Ovary (tissue), 7 donors: ENCODE measurements at regions not wholly inside any gene's neighbourhood (a gene's known extent, or its start where the extent isn't known, plus 50 kb on each side); places are given as distances from the start of the nearest gene placed in this dataset.

Experiments used
- DNase-seq, 5 donors: peaks; one replicate each; pipeline ENCODE4 v3.0.0-alpha.2; 2019 to 2020
- H3K27ac ChIP-seq, 2 donors: fragments of 200-600 bp; one replicate each; pipeline versions ENCODE4 v1.5.1 to v1.8.0; 2019 to 2022
- H3K27me3 ChIP-seq: fragments of 200-600 bp; one replicate; pipeline ENCODE4 v1.8.0; 2022
- H3K36me3 ChIP-seq: fragments of 200-600 bp; sonication (generic); one replicate; pipeline ENCODE4 v1.5.1; 2019
- H3K4me1 ChIP-seq: one replicate; pipeline ENCODE4 v1.8.1; 2013; ENCODE audit warnings: mild to moderate bottlenecking, moderate library complexity; ENCODE audit not compliant: insufficient read depth
- H3K4me3 ChIP-seq: fragments of 200-600 bp; sonication (generic); one replicate; pipeline ENCODE4 v1.5.1; 2017
- H3K9me3 ChIP-seq, 2 donors: fragments of 200-600 bp in 1 of 2; sonication (generic) in 1 of 2; one replicate each; pipeline versions ENCODE4 v1.5.1 to v1.8.1; 2013 to 2019; ENCODE audit warnings: mild to moderate bottlenecking in 1 of 2, moderate library complexity in 1 of 2
- CTCF ChIP-seq, 3 donors: fragments of 450-650 bp in 2 of 3; fragments of 200-600 bp in 1 of 3; IDR thresholded peaks; one replicate each; pipeline versions ENCODE4 v1.5.1 to v1.8.0; 2016 to 2022; ENCODE audit warnings: antibody characterized with exemption in 3 of 3, mild to moderate bottlenecking in 1 of 3
- EP300 ChIP-seq: sonication (generic); formaldehyde crosslinking; IDR thresholded peaks from one replicate; pipeline ENCODE4 v1.6.1; 2017; ENCODE audit warnings: antibody characterized with exemption
- POLR2A ChIP-seq: fragments of 450-650 bp; IDR thresholded peaks from one replicate; pipeline ENCODE4 v1.6.1; 2017; ENCODE audit warnings: antibody characterized with exemption, mild to moderate bottlenecking, moderate library complexity
- WGBS, 3 donors: extraction: QIAGEN DNeasy Blood & Tissue Kit in 1 of 3; methylation state at CpG; one replicate each; pipeline versions ENCODE4 v1.1.5 to v1.1.7; 2013 to 2017; 5-methylcytosine and 5-hydroxymethylcytosine counted together
- intact Hi-C, 4 donors: fragments of 100-400 bp; cut with DNase I; formaldehyde crosslinking; loops; one replicate each; pipeline versions ENCODE4 v1.11.0 to v1.15.1; 2022 to 2023
- donor health status: DM: no; HTN: no; CAD: no; lungs with moderate emphysema.
- donor health status: DM: no; HTN: no; CAD: no.
- donor health status: Bipolar disorder and iron deficiency.
- donor health status: DM: no; HTN: no; CAD: no.
- donor health status: DM: yes; HTN: yes; CAD: no.

GRCh38 chr3:137099364-137100219 lies 141.8 kb downstream of the IL20RB start:
- intact Hi-C loops = loop anchor here in 3 of 4 donors (10.0 kb wide), 3 partner anchors 685 to 875 kb away; no protein-coding TSS in a partner anchor
- TF ChIP-seq POLR2A = no peak
- TF ChIP-seq EP300 = no peak
- no peak for TF ChIP-seq CTCF (IDR thresholded peaks at IDR 0.05)
- no peak overlapping the region for H3K27ac ChIP-seq
- no peaks in the 10 kb centered on the region for H3K36me3 ChIP-seq
- no peak for DNase-seq
- H3K27me3 ChIP-seq = no peaks in the 10 kb centered on the region
- 10 to 23% (median 14%) methylated on average over 3 of the region's 3 CpGs for WGBS, 3 donors
- no peaks in the 10 kb centered on the region for H3K4me1 ChIP-seq
- no peak overlapping the region for H3K4me3 ChIP-seq
- no peaks in the 10 kb centered on the region for H3K9me3 ChIP-seq

- Histone ChIP-seq H3K27ac (no peak overlapping the region), H3K9me3 (no peaks in the 10 kb centered on the region), H3K4me1 (no peaks in the 10 kb centered on the region), H3K27me3 (no peaks in the 10 kb centered on the region), H3K36me3 (no peaks in the 10 kb centered on the region), H3K4me3 (no peak overlapping the region)
- no peak for DNase-seq
- intact Hi-C loops = loop anchor here in 3 of 4 donors (10.0 kb wide), 3 partner anchors 684 to 874 kb away; no protein-coding TSS in a partner anchor
- 74 to 86% (median 76%) methylated on average over 1 of the region's 1 CpG for WGBS, 3 donors
- TF ChIP-seq CTCF (IDR thresholded peaks at IDR 0.05) (no peak), EP300 (no peak), POLR2A (no peak)
These were observed 142.5 kb downstream of the IL20RB start for GRCh38 chr3:137100326-137100725.

- no peak overlapping the region for H3K4me3 ChIP-seq
- TF ChIP-seq CTCF (IDR thresholded peaks at IDR 0.05) (no peak), POLR2A (no peak), EP300 (no peak)
- no peaks in the 10 kb centered on the region for H3K27me3 ChIP-seq
- no peaks in the 10 kb centered on the region for H3K36me3 ChIP-seq
- intact Hi-C loops = loop anchor here in 3 of 4 donors (10.0 kb wide), 3 partner anchors 681 to 871 kb away; no protein-coding TSS in a partner anchor
- WGBS, 3 donors = 53 to 62% (median 60%) methylated on average over 7 of the region's 7 CpGs
- H3K27ac ChIP-seq = no peak overlapping the region
- H3K9me3 ChIP-seq = no peaks in the 10 kb centered on the region
- DNase-seq = no peak
- no peaks in the 10 kb centered on the region for H3K4me1 ChIP-seq
These were observed 146.0 kb downstream of the IL20RB start for GRCh38 chr3:137103739-137104138.

GRCh38 chr3:137105277-137105977 lies 147.6 kb downstream of the IL20RB start:
- no peaks in the 10 kb centered on the region for H3K4me1 ChIP-seq
- 5 to 11% (median 9%) methylated on average over 10 of the region's 10 CpGs for WGBS, 3 donors
- no peak overlapping the region for H3K27ac ChIP-seq
- intact Hi-C loops = loop anchor here in 3 of 4 donors (10.0 kb wide), 3 partner anchors 679 to 869 kb away; no protein-coding TSS in a partner anchor
- no peaks in the 10 kb centered on the region for H3K9me3 ChIP-seq
- H3K27me3 ChIP-seq = no peaks in the 10 kb centered on the region
- DNase-seq = peak in 2 of 5 donors; percentile 17 to 36
- TF ChIP-seq CTCF (IDR thresholded peaks at IDR 0.05) (peak; percentile 42 to 74 (median 56)), POLR2A (no peak)
- peak overlapping the region; percentile 18 for H3K4me3 ChIP-seq
- H3K36me3 ChIP-seq = no peaks in the 10 kb centered on the region
